SK-N-MC (cell line): ENCODE measurements at regions not wholly inside any gene's neighbourhood (a gene's known extent, or its start where the extent isn't known, plus 50 kb on each side); places are given as distances from the start of the nearest gene placed in this dataset.
"Not testable (repeated sequence)": the region's sequence is repeated elsewhere in the genome, so short reads cannot be mapped to it uniquely, and the experiment has no call there.

Experiments
- DNase-seq: peaks from one replicate; pipeline ENCODE4 v3.0.0-alpha.2; 2011; ENCODE audit warnings: low read depth, low spot score
- H3K27ac ChIP-seq: fragments of 200-600 bp; sonication (generic); 2 replicates; pipeline ENCODE4 v1.5.1; 2016; ENCODE audit warnings: mixed run types
- H3K36me3 ChIP-seq: fragments of 200-600 bp; sonication (generic); 2 replicates; pipeline ENCODE4 v1.6.1; 2017; ENCODE audit warnings: antibody characterized with exemption, low read length, mixed read lengths; ENCODE audit not compliant: insufficient read depth
- H3K4me3 ChIP-seq: fragments of 200-600 bp; sonication (generic); 2 replicates; pipeline ENCODE4 v1.5.1; 2016
- H3K9ac ChIP-seq: fragments of 200-600 bp; sonication (generic); 2 replicates; pipeline ENCODE4 v1.8.0; 2017; ENCODE audit warnings: mixed run types, mixed read lengths; ENCODE audit not compliant: insufficient read length
- H3K9me3 ChIP-seq: fragments of 200-600 bp; sonication (generic); 2 replicates; pipeline ENCODE4 v1.6.1; 2017; ENCODE audit warnings: low read depth, mild to moderate bottlenecking, antibody characterized with exemption, low read length, moderate library complexity, mixed read lengths
- EZH2 ChIP-seq: fragments of 200-600 bp; sonication (generic); IDR thresholded peaks from one replicate; pipeline ENCODE4 v1.6.1; 2017; ENCODE audit warnings: antibody characterized with exemption
- FOXP2 ChIP-seq: optimal IDR thresholded peaks from 2 replicates; pipeline ENCODE3; 2011; ENCODE audit warnings: mild to moderate bottlenecking, moderate library complexity; ENCODE audit not compliant: insufficient read depth; ENCODE audit errors: extremely low read length, control extremely low read depth
- POLR2AphosphoS5 ChIP-seq: IDR thresholded peaks from 2 replicates; pipeline ENCODE4 v1.6.1; 2012; ENCODE audit warnings: mild to moderate bottlenecking, low read depth, low read length, borderline replicate concordance

GRCh38 chr4:54400188-54400587 is 171.1 kb downstream of the PDGFRA start:
- Histone ChIP-seq H3K4me3 (no peak overlapping the region), H3K27ac (no peak overlapping the region), H3K9ac (no peak overlapping the region), H3K36me3 (no peaks in the 10 kb centered on the region), H3K9me3 (no peaks in the 10 kb centered on the region)
- DNase-seq = no peak
- no peak for TF ChIP-seq POLR2AphosphoS5
- TF ChIP-seq FOXP2 = no peak
- TF ChIP-seq EZH2 = no peak

- Histone ChIP-seq H3K9me3 (no peaks in the 10 kb centered on the region), H3K36me3 (no peaks in the 10 kb centered on the region), H3K9ac (no peak overlapping the region), H3K4me3 (no peak overlapping the region), H3K27ac (no peak overlapping the region)
- DNase-seq = no peak
- no peak for TF ChIP-seq FOXP2
- TF ChIP-seq EZH2 = no peak
- TF ChIP-seq POLR2AphosphoS5 = no peak
These were observed 171.7 kb downstream of the PDGFRA start for GRCh38 chr4:54400802-54401201.

GRCh38 chr4:54402880-54403480 is 173.9 kb downstream of the PDGFRA start:
- TF ChIP-seq POLR2AphosphoS5 = no peak
- no peak for TF ChIP-seq EZH2
- no peak for TF ChIP-seq FOXP2
- Histone ChIP-seq H3K9ac (no peak overlapping the region), H3K36me3 (no peaks in the 10 kb centered on the region), H3K4me3 (no peak overlapping the region), H3K27ac (no peak overlapping the region), H3K9me3 (no peaks in the 10 kb centered on the region)
- no peak for DNase-seq

DNA sequence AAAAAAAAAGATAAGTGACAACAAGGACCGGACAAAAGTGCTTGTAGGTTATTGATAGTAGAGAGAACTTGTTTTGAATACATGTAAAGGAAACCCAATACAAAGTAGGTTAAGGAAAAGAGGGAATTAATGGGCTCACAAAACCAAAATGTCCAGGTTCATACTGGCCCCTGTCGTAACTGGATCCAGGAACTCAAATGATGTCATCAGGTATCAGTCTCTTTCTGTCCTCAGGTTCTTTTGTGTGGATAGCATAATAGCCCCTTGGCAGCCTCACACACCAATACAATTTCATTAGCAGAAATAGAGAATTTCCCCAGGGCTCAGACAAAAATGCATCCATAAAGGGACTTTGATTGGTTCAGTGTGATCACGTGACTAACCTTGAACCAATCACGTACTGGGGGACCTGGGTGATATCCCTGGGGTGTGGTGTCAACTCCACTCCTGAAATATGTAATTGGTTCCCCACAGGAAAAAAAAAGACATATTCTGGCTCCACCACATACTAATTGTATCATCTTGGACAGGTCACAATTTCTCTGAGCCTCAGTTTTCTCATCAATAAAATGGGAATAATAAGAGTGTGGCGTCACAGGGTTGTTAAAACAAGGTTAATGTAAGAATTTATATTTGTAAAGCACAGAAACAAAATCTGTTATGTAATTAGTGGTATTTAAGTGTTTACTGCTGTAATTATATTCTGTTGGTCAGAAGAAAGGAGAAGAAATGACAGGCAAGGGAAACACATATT is 174.8 kb downstream of the PDGFRA start:
- H3K36me3 ChIP-seq = no peaks in the 10 kb centered on the region
- DNase-seq = no peak
- H3K4me3 ChIP-seq = no peak overlapping the region
- no peak for TF ChIP-seq POLR2AphosphoS5
- TF ChIP-seq EZH2 = no peak
- no peak for TF ChIP-seq FOXP2
- no peaks in the 10 kb centered on the region for H3K9me3 ChIP-seq
- H3K9ac ChIP-seq = no peak overlapping the region
- no peak overlapping the region for H3K27ac ChIP-seq

- H3K27ac ChIP-seq, H3K9ac ChIP-seq, H3K36me3 ChIP-seq, DNase-seq, H3K4me3 ChIP-seq, H3K9me3 ChIP-seq: not testable (repeated sequence)
These were observed 180.3 kb downstream of the PDGFRA start for GRCh38 chr4:54409270-54409817.

DNA sequence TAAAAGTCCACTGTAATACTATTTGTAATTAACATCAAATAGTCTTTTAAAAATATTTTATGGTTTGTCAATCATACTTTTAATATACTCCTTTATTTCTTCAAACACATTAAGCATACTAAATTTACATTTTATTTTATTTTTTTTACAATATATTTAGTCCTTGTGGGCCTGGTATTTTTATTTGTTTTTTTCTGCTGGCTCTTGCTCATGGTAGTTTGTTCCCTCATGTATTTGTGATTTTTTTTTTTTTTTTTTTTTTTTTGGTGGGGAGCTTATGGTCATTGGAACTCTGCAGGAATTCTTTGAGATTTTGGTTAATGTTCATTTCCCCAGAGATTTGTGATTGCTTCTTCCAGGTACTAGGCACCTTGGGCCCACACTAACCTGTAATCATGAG is 185.5 kb downstream of the PDGFRA start:
- H3K9me3 ChIP-seq = peaks cover 3% of the 10 kb centered on the region; the same call in 1 of the 2 replicates
- no peak for TF ChIP-seq FOXP2
- no peak for TF ChIP-seq EZH2
- TF ChIP-seq POLR2AphosphoS5 = no peak
- no peak overlapping the region for H3K9ac ChIP-seq
- no peak for DNase-seq
- H3K27ac ChIP-seq = no peak overlapping the region
- H3K4me3 ChIP-seq = no peak overlapping the region
- H3K36me3 ChIP-seq = no peaks in the 10 kb centered on the region

- Histone ChIP-seq H3K9ac (no peak overlapping the region), H3K36me3 (no peaks in the 10 kb centered on the region), H3K9me3 (peaks cover 3% of the 10 kb centered on the region; the same call in 1 of the 2 replicates), H3K27ac (no peak overlapping the region), H3K4me3 (no peak overlapping the region)
- no peak for DNase-seq
- TF ChIP-seq FOXP2 (no peak), EZH2 (no peak), POLR2AphosphoS5 (no peak)
These were observed 188.4 kb downstream of the PDGFRA start for GRCh38 chr4:54417476-54417875.

GRCh38 chr4:54418468-54418867 is 189.4 kb downstream of the PDGFRA start:
- no peak overlapping the region for H3K4me3 ChIP-seq
- H3K9ac ChIP-seq = no peak overlapping the region
- H3K27ac ChIP-seq = no peak overlapping the region
- peaks cover 3% of the 10 kb centered on the region; the same call in 1 of the 2 replicates for H3K9me3 ChIP-seq
- TF ChIP-seq EZH2 = no peak
- TF ChIP-seq POLR2AphosphoS5 = no peak
- TF ChIP-seq FOXP2 = no peak
- H3K36me3 ChIP-seq = no peaks in the 10 kb centered on the region
- no peak for DNase-seq
